Posterior vena cava (tissue), 2 donors: ENCODE measurements at regions not wholly inside any gene's neighbourhood (a gene's known extent, or its start where the extent isn't known, plus 50 kb on each side); places are given as distances from the start of the nearest gene placed in this dataset.

Experiments
- DNase-seq: peaks from one replicate; pipeline ENCODE4 v3.0.0-alpha.2; 2020; ENCODE audit warnings: low spot score
- intact Hi-C, 2 donors: fragments of 100-400 bp; cut with DNase I; formaldehyde crosslinking; loops; one replicate each; pipeline versions ENCODE4 v1.14.1 to v1.14.2; 2022 to 2023
- donor health status: DM: yes; HTN: yes; CAD: no.
- donor health status: DM: yes; HTN: yes; CAD: no.

- no peak for DNase-seq
- intact Hi-C loops: no loop called here
These were observed 2840.3 kb upstream of the PCDH20 start for GRCh38 chr13:64255988-64256387.

DNA sequence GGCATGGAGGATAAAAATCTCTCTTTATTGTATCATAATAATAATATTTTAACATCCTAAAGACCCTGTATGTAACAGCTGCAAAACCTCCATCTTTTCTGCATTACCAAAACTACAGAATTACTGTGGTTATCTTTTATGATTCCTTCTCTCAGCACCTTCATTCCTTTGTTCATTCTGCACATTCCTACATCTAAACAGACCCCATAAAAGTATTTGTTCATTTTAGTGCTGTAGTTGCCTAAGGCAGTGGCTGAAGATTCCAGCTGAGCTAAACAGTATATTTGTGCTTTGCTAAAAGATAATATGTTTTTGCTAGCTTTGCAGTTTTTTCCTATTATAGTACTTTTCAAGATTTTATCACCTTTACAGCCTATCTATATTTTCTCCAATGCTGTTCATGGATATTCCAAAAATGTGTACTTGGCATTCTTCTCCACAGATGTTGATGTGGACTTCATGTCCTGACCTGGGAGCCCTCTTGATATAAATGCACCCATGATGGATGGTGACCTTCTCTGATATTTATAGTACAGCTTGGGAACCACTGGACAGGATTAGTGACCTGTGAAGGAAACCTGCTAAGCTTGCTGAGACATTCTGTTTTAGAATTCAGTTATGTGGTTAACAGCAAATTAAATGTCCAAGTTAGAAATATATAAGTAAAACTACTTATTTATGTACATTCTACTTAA is 2832.9 kb upstream of the PCDH20 start:
- no peak for DNase-seq
- intact Hi-C loops: no loop called here

DNA sequence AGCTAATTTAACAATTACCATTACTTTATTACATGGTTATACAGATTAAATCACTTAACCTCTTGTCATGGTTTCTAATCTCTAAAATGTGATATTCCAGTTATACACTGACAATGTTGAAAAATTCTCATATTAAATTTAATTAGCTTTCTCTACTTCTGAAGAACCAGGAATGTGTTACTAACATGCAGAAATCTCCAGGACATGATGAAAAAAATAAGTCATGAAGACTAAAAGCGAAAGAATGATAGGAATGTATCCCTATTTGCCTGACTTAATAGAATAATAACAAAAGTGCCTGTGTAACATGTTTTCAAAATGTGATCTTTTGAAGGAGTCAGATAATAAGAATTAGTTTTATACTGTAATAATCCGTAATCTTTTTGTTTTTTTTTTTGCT is 2823.7 kb upstream of the PCDH20 start:
- DNase-seq: no peak
- intact Hi-C loops: no loop called here

DNA sequence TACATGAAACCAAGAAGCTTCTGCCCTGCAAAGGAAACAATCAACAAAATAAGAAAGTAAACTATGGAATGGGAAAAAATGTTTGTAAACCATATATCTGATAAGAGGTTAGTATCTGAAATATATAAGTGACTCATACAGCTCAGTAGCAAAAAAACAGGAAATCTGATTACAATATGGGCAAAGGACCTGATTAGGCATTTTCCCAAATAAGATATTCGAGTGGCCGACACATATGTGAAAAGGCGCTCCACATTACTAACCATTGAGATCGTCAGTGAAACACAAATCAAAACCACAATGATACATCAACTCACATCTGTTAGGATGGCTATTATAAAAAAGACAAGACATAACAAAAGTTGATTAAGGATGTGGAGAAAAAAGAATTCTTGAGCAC is 2818.6 kb upstream of the PCDH20 start:
- DNase-seq: no peak
- intact Hi-C loops: no loop called here

- no peak for DNase-seq
- intact Hi-C loops: no loop called here
These were observed 2807.4 kb upstream of the PCDH20 start for GRCh38 chr13:64223016-64223415.

DNA sequence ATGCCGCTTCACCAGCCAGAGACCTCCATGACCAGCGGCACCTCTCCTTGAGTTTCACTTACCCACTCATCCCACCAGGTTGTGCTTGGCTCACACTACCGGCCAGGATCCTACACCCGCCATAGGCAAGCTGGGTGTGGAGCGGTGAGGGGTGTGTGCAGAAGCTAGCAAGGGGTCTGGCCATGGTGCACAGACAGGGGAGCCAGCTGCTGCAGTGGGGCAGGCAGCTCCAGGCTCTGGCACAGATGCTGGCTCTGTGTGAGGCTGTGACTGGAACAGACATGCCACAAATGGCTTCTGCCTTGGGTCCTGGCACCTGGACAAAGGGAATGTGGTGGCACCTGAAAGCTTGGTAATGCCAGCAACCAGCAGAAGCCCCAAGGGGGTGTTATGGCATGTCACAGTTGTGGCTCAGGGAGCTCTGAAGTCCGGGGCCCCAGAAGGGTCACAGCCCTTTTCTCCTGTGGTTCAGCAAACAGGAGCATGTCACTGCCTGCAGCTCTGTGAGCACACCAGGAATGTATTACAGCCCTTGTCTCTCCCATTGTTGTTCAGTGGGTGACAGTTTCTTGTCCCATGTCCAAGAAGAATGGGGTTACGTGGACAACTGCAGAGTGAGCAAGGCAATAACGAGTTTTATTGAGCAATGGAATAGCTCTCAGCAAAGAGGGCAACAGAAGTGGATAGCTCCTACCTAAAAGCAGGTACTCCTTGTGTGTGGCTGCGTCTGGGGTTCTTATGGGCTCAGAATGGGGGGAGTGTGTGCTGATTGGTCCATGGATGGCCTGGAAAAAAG is 2791.0 kb upstream of the PCDH20 start:
- DNase-seq: no peak
- intact Hi-C loops: no loop called here

- intact Hi-C loops: no loop called here
These were observed 2786.9 kb upstream of the PCDH20 start for GRCh38 chr13:64202517-64202916.

GRCh38 chr13:64197232-64197631 is 2781.6 kb upstream of the PCDH20 start:
- DNase-seq: no peak
- intact Hi-C loops: no loop called here

More at GRCh38 chr13:64202517-64202916, 2786.9 kb upstream of the PCDH20 start:
- no peak for DNase-seq

DNA sequence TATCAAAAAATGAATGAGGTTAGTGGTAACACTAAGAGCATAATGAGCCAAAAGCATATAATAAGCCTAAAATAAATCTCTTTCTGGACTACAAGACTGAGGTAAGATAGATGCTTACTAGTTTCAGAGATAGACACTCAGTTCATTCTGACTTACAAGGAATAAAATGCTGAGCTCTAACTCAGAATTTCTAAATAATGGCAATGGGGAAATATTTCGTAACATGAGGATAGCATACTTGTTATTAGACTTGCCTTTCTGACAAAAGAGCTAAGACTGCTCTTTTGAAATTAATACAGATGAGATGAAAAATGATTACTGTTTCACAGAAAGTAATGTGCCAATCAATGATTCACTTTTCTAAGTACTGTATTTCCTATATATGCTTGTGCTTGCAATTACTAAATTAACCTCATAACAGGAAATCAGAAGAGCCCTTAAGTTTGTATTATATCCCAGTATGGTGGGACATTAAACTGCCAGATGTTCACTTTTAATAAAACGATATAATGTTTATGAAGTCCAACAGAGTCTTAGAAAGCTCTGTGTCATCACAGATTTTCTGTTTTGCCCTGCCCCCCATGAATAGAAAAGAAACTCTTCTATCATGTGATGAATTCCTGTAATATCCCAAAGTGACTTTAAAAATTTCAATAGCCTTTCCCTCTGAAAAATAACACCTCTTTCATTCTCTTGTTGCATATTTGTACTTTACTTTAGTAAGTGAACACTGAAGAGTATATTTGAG is 2771.0 kb upstream of the PCDH20 start:
- intact Hi-C loops: no loop called here
- no peak for DNase-seq

DNA sequence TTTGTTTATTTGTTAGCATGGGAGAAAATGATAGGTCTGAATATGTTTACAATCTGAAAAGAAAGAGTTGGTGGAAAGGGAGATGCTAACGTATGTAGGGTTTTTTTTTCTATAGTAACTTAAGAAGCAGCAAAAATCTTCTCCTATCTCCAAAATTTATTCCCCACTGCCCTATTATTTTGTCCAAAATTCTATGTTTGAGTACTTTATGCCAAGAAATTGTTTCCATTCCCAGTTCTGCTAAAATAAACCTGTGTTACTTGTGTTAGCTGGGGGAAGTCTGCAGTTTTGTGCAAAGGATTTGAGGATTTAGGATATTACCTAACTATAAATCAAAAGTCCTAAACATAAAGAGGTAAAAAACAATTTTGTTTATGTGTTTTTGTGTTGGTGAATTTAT is 2770.4 kb upstream of the PCDH20 start:
- intact Hi-C loops: no loop called here
- DNase-seq: no peak

- DNase-seq: no peak
- intact Hi-C loops: no loop called here
These were observed 2765.1 kb upstream of the PCDH20 start for GRCh38 chr13:64180756-64181155.

- no peak for DNase-seq
- intact Hi-C loops: no loop called here
These were observed 2750.2 kb upstream of the PCDH20 start for GRCh38 chr13:64165826-64166225.

GRCh38 chr13:64164435-64164834 is 2748.8 kb upstream of the PCDH20 start:
- intact Hi-C loops: no loop called here
- peak; percentile 66 for DNase-seq

GRCh38 chr13:64160479-64160878 is 2744.8 kb upstream of the PCDH20 start:
- intact Hi-C loops: no loop called here
- no peak for DNase-seq

DNA sequence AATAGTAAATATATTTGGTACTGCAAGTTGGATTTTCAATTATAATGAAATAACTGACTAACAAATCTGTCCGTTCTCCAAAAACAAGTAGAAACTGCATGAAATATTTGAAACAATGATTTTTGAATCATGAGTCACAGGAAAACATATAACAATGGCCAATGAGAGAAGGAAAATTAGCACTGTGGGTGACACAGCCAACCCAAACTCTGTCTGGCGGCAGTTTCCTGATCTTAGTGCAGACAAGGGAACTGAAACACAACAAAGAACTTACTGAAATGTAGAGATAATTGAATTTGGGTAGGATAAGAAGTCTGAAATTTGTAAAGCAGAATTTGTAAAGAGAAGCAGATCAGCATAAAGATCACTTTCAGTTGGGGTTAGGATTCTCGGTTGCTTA is 2743.3 kb upstream of the PCDH20 start:
- intact Hi-C loops: no loop called here
- peak; percentile 10 for DNase-seq

DNA sequence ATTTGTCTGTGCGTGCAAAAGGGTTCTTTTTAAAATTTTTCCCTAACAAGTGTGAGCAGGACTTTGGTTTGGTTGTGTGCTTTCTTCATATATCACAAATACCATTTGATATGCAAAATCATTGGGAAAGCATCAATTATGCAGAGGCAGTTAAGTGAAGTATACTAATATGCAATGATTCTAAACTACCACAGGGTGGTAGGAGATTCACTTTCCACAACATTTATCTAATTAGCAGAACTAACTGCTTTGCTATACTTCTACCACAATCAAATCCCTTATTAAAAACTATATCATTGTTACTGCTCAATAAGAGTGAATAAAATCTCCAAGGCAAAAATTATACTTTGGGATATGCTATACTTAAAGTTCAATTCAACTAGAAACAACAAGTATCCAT is 2738.9 kb upstream of the PCDH20 start:
- DNase-seq: no peak
- intact Hi-C loops: no loop called here

DNA sequence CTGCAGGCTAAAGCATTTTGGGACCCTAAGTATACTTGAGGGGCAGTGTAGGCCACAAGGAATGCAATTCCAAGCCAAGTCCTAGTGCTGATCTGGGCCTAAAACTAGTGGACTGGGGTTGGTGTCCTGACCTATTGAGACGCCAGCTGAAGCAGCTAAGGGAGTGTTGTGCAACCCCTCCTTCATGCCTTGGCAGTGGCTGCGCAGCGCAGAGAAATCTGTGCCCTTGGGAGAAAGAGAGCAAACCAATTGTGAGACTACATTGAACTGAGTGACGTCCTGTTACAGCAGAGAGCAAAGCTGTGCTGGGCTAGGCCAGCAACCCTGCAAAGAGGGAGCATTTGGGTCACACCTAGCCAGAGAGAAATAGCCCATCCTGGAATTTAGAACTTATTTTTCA is 2715.0 kb upstream of the PCDH20 start:
- intact Hi-C loops: no loop called here
- peak; percentile 40 for DNase-seq

DNA sequence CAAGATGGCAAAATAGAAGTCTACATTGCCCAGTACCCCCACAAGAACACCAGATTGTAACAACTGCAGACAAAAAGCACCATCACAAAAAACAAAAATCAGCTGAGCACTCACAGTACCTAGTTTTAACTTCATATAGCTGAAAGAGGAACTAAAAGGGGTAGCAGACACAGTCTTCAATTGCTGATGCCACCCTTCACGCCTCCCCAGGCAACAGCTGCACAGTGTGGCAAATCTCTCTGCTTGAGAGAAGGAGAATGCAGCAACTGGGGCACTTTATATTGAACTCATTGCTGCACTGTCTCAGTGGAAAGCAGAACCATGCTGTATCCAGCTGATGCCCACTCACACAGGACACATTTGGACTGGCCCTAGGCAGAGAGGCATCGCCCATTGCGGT is 2714.5 kb upstream of the PCDH20 start:
- intact Hi-C loops: no loop called here
- DNase-seq: peak; percentile 16

DNA sequence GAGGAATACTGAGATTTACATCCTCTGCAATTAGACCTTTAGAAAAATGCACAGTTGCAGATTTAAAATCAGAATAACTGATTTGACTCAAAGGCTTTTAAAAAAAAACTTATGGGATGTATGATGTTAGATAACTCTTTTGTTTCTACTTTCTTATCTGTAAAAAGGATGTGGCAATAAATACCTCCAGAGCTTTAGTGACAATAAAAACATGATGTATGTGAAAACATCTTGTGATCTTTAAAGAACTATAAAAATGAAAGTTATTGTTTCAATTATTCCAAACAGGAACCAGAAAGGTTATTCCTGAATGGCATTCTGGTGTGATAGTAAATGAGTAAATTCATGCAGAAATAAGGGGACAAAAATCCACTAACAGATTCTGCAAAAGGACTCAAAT is 2712.2 kb upstream of the PCDH20 start:
- intact Hi-C loops: no loop called here
- DNase-seq: no peak

DNA sequence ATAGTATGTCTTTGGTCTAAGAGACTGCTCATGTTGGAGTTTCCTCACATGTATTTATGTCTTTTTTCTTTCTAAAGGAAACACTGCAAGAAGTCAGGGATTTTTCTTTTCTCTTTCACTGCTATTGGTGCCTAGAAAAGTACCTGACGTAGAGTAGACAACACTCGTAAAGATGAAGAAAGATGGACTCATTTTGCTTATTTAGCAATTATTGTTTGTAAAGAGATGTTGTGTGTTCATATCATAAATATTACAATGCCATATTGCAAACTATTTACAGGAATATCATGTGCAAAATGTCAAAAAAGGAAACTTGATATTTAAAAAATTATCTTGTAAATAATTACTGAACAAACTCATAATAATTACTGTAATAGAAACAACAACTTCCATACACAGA is 2711.5 kb upstream of the PCDH20 start:
- intact Hi-C loops: no loop called here
- no peak for DNase-seq
